ENCODE measurements at regions not wholly inside any gene's neighbourhood (a gene's known extent, or its start where the extent isn't known, plus 50 kb on each side); places are given as distances from the start of the nearest gene placed in this dataset.
"Not testable (repeated sequence)": the region's sequence is repeated elsewhere in the genome, so short reads cannot be mapped to it uniquely, and the experiment has no call there.

DNA sequence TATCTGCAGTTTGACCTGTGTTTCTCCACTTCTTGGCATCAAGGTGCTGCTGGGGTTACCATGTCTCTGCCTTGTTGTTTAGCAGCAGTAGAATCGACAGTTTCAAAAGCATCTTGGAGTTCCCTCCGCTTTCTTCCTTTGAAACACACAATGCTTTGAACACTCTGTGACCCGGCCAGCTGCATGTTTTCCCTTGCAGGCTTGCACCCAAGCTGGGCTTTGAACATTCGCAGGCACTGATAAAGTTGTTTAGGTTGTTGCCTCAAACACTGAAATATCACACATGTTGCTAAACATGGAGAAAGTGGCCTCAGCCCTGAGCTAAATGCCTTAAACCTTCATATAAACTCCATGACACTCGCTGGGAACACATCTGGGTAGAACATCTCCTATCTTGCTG, 251.7 kb downstream of the TSN start:
- in situ Hi-C loops (cut with HindIII; ENCODE audit: low sequenced_read_pairs), result no loop called here

DNA sequence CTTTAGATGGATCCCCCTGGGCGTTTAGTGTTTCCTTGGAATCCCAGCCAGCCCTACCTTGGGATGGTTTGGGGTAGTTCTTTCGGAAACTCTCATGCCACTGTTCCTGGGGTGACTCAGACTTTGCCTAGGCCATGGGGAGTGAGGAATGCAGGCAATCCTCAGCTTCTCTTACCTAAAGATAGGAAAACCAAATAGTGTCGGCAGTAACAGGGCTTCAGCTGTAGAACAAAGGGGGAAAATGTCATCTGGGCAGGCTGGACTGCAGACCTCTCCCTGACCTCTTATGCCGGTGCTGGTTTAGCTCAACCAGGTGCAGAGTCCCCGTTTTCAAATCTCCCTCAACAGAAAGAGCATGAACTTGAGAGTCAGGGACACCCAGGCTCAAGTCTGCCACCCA, 252.1 kb downstream of the TSN start:
- in situ Hi-C loops (cut with HindIII; ENCODE audit: low sequenced_read_pairs), result no loop called here

DNA sequence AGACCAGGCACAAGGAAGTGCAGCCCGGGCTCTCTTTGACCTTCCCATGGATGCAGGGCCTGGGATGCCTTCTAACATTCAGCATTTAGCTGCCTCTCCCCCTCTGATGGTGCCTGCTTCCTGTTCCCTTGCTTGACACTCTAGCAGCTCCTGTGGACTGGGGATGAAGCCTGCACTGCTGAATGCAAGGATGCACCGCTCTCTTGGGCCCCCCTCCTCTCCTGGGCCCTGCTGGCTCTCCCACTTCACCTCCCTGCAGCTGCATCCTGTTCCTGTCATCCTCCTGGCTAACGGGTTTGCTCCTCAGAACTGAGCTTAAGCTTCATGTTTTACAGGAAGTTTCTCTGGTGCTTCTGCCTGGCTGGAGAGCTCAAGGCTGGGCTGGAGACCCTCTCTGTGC, 254.1 kb downstream of the TSN start:
- in situ Hi-C loops (cut with HindIII; ENCODE audit: low sequenced_read_pairs), result no loop called here

DNA sequence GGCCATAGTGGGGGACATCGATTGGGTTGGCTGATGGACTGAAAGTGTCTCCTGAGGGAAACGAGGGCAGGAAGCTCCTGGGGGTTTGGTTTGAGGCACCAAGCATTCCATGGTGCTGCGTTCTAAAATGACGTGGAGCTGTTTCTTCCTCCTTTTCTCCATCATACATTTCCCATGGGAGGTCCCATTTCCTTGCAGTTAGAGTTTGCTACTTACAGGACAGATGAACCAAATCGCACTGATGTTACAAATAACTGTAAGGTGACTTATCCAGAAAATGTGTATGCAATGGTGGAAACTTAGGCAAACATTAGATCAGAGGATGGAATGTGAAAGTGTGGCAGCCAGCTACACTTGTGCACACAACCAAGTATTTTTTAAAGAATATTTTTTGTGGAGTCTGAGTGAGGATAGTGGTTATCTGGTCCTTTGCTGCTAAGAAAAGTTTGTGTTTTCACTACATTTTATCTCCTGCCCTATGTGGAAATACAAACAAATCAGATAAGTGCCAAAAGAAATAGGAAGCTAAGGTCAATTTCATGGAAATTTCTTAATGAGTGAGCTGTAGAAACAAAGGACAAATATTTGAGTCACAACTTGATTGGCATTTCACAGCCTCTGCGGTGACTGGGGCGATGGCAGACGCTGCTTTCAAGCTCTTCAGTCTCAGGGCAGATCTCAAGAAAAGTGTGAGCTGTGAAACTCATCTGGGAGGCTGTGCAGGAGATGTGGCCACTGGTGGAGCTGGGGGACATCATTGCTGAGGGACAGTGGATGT, 256.2 kb downstream of the TSN start:
- in situ Hi-C loops (cut with HindIII; ENCODE audit: low sequenced_read_pairs), result no loop called here

DNA sequence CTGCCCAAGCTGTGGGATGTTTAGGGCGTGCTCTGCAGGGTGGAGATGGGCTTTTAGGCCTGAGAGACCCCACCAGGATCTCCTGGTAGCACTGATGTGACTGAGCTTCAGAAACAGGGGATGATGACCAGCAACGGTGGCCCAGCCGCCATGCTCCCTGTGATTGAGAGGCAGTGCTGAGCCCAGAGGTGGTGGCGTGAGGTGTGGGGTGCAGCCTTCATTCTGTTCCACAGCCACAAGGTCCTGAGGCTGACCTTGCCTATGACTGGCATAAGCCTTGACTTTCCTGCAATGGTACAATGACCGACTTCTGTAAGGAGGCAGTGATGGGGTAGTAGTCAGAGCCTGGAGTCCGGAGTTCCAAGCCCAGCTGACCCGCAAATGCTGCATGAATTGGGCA, 263.3 kb downstream of the TSN start:
- in situ Hi-C loops (cut with HindIII; ENCODE audit: low sequenced_read_pairs), result no loop called here

DNA sequence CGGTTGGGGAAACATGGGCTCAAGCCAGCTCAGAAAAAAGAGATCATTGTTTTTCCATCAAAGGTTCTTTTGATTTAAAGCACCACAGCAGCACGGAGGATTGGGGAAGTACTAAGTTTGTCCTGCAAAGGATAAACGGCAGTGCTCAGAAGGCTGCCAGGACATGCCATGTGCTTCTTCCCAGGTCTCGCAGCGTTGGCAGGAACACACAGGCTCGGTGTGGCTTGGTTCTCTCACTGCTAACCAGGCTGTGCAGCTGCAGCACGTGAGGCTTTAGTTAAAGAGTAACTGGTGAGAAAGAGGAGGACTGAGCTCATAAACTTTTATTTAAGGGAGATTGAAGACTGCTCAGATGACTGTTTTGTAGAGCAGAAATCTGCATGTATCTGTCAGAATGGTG, 264.3 kb downstream of the TSN start:
- in situ Hi-C loops (cut with HindIII; ENCODE audit: low sequenced_read_pairs), result no loop called here

DNA sequence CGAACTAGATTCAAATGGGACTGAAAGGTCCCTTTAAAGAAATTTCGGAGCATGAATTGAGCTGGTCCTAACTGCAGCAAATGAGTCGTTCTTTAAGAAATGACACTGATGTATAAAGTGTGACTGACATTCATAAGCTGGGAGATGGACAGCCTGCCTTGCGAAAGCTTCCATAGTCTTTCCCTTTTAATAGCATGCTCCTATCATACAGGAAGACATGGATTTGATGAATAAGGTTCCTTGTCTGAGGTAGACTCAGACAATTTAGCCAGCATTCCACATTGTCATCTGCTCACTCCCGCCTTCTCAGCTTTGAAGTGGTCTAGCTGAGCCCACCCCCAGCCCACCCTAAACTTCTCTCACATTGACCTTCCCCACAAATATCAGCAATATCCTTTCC, 264.9 kb downstream of the TSN start:
- in situ Hi-C loops (cut with HindIII; ENCODE audit: low sequenced_read_pairs), result no loop called here

DNA sequence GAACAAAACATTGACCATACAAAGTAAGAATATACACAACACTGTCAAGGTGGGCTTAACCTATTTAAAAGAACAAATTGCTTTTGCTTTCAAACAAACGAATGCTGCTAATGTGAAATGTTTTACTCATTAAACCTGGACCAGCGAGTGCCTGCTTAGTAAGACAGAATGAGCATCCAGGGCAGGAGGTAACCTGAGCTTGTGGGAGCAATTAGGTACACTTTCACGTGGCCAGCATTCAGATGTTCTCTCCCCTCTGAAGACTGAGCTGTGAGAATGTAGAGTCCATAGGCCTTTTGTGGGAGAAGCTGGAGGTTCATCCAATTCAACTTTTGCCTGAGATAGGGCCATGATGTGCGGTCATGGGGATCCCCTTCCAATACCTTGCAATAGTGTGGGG, 266.5 kb downstream of the TSN start:
- in situ Hi-C loops (cut with HindIII; ENCODE audit: low sequenced_read_pairs), result no loop called here

DNA sequence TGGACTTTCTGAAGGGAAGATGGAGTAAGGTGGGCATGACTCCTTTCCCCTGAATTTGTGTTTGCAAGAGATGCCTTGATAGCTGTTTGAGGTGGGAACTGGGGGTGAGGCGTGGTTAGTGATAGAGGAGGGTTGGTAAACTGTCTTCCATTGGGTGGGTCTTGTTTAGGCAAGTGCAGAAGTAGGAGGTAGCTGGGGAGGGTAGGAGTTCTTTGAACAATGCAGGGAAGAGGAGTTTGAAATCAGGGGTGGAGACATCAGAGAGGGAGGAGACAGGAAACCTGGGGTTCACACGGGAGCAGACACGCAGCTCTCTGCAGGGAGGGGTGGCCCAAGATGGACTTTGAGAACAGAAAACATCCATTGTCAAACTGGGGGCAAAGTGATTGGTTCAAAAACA, 267.1 kb downstream of the TSN start:
- in situ Hi-C loops (cut with HindIII; ENCODE audit: low sequenced_read_pairs), result no loop called here

DNA sequence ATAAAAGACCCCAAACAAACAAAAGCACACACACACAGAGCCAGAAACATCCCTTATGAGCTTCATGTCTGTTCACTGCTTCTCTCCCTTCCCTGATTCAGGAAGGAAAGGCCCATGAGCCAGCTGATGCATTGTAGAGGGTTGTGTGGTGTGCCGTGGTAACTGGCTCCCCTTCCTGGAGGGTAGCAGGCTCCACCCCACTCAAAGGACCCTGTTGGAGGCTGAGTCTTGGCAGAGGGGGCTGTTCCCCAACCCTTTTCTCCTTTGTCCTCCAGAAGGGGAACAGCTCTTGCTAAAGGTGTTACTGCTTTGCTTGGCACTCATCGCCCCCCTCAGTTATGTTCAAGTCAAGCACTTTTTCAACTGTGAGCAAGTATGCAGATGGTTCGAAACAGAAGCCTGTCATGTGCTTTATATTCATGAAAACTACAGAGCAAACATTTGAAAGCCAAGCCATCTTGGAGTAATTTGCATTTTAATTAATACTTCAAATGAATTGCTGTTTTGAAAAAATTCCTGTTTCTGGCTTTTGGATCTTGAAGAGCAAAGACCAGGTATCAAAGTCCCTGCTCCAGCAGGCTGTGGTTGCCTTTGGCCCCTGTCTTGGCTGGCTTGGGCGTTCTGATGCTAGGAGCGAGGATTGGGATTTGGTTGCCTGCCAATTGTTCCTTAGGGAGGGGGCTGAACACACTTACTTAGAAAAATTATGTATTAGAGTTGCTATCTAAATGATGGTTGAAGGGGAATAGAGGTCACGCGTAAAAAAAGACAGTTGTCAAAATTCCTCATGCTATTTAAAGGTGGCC, 267.8 kb downstream of the TSN start:
- in situ Hi-C loops (cut with HindIII; ENCODE audit: low sequenced_read_pairs), result no loop called here

DNA sequence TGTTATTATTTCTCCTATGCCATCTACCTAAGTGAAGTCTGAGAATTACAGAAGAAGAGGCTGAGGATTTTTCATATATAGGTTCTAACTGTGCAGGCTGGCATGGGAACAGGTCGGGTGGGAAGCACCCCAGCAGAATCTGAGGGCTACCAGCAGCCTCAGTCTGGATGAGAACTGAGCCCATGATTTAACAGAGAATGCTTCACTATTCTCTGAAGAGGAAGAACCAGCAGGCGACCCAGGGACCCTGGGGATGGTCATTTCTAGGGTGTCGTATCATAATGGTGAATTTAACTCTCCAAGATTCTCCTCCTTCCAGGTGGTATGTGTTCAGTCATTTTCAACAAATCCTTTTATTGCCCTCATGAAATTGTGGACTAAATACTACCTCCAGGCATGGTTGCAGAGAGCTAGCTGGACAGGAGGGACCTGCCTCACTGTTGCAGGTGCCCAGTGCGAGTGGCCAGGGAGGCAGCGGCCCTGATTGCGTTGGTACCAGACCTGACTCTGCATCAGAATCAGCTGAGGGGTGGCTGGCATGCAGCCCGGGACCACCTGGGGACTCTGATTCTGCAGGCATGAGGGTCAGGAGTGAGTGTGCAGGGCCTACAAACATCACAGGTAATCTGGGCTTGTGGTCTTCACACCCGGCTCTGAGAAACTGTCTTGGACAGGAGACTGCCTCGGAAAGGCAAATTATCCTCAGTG, 272.2 kb downstream of the TSN start:
- in situ Hi-C loops (cut with HindIII; ENCODE audit: low sequenced_read_pairs), result no loop called here

DNA sequence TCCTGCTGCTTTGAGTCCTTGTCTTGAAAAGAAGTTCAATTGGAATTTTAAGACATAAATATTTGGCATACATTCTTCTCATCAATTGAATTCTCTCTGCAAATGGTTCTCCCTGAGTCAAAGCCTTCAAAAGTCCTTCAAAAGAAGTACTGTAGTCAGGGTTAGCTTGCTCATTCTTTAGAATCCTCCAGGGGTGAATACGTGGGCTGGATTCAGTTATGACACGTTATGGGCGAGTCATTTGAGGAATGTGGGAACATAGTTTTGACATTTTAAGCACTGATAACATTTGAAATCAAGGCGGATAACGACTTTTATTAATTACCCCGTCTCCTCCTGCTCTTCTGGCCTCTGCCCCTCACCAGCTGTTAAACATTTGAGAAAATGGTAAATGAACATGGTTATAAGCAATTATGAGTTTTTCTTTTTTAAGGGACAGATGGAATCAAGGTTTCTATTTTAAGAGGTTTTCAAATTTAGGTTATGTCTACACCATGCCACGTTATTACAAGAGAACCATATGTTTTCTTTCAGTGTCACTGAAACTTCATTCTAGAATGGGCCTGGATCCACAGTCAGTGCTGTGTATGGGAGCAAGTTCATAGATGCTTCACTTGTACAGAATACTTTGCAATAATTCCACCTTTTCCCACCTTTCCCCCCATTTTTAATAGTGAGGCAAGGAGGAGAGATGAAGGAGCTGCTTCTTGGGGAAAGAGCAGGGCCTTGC, 273.1 kb downstream of the TSN start:
- in situ Hi-C loops (cut with HindIII; ENCODE audit: low sequenced_read_pairs), result no loop called here

DNA sequence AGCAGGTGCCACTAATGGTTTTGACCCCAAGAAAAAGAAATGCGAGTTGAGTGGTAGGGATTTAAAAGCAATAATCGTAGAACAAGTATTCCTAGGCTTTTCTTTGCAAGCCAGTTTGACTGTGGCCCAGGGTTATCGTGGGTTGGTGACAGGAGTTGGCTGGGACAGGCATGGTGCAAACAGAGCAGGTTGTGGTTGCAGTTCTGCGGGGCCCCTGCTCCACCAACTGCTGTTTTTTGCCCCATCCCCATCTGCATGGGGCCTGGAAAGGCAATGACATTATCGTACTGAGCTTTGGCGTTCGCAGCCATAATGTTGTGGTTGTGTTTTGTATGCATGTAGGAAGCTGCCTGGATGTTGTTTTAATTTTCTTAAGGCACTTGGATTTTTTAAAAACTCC, 274.0 kb downstream of the TSN start:
- in situ Hi-C loops (cut with HindIII; ENCODE audit: low sequenced_read_pairs), result no loop called here

DNA sequence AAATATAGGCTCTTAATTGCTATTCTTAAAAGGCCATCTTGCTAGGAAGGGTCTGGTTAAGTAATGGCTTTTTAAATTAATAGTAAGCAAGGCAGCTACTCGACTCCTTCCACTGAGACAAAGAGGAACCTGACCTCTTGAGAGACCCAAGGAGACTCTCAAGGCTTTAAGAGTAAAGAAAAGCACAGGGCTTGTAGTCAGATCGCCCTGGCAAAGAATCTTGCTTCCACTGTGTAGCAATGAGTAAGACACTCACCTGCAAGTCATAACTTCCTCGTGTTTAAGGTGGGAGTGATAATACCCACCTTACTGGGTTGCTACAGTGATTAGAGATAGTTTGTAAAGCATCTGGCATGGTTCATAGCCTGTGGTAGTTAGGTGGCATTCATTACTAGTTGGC, 274.5 kb downstream of the TSN start:
- in situ Hi-C loops (cut with HindIII; ENCODE audit: low sequenced_read_pairs), result no loop called here

DNA sequence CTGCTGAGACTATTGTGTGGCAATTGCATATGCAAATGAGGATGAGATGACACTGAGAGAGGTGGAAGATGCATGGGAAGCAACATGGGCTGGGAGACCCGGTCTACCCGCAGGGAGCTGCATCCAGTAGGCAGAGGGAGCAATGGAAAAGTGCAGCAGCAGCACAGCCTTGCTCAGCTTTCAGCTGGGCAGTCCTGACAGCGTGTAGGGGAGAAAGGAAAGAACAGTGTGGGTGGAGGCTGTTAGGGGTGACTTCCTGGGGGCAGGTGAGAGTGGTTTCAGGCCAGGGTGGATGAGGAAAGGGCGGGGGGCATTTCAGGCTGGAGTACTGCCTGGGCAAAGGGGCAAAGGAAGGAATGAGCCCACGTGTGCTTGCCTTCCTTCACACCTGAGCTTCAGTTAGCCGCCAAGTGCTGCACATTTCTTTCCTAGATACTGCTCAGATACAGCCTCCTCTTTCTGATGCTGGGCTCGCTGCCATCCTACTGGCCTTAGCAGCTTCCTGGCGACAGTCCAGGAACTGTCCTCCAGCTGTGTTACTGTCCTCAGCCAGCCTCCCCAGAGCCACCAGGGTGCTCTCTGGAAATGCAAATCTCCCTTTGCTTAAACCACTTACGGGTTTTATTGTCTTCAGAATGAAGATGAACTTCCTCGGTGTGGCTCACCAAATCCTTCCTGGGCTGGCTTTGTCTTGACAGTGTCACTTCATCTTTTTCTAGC, 276.3 kb downstream of the TSN start:
- in situ Hi-C loops (cut with HindIII; ENCODE audit: low sequenced_read_pairs), result no loop called here

DNA sequence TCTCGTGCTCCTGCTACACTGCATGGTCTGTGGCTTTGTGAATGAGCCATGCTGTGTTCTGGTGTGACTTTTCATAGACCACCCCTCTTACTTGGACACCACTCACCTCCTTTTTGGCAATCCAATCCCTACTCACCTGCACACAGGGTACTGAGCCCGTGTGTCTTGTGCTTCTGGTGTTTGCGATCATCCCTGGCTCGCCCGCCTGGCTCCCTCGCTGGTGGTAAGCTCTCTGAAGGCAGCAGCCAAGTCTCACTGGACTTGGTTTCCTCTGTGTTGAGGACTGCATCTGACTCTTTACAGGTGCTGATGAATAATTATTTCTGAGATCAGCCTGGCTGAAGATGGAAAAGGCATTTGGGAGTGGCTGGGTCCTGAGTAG, 276.8 kb downstream of the TSN start:
- in situ Hi-C loops (cut with HindIII; ENCODE audit: low sequenced_read_pairs), result no loop called here

DNA sequence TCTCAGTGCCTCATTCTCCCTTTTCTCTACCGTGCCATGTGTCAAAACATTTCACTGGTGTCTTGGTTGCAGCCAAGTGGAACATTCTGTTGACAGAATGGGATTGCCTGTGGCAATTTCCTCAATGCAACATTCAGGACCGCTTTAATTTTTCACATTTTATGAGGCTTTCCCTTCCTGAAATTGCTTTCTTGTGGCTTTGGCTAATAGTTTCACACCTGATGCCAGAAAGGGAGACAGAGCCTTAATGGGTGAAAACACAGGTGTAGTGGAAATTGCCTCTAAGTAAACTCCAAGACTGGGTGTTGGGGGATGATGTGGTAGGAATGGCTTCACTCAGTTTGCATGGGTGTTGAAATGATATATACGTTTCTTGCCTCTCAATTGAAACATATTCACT, 278.3 kb downstream of the TSN start:
- in situ Hi-C loops (cut with HindIII; ENCODE audit: low sequenced_read_pairs), result no loop called here

DNA sequence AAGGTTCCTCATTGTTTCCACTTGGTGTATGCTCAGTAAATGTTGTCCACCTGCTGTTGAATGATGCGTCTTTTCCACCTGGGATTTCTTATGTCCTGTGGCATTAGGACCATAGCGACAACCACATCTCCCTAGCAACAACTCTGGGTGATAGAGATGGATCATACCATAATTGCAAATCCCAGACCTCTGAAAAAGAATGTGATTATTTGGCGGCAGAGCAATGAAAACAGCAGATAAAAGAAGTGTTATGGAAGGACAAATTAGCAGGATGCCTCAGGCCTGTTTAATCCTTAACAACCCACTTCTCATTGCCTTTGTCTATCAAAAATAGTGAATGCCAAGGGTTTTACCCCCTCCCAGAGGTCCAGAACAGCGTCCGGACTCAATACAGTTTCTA, 278.9 kb downstream of the TSN start:
- in situ Hi-C loops (cut with HindIII; ENCODE audit: low sequenced_read_pairs), result no loop called here

DNA sequence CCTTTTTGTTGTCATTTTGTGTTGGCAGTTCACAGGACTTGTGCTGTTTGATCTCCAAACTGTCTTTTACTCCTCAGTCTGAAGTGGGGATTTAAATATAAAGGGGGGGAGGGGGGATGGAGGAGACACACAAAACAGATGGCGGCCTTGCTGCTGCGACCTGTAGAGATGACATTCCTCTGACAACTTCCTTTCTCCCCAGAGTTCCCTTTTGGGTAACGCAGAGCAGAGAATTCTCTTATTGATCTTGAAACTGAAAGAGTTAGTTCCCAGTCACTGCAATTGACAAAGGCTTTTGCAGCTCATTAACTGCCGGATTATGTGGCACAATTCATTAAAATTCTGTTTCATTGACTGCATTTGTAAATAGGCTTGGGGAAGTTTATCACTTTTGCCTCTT, 279.3 kb downstream of the TSN start:
- in situ Hi-C loops (cut with HindIII; ENCODE audit: low sequenced_read_pairs), result no loop called here

DNA sequence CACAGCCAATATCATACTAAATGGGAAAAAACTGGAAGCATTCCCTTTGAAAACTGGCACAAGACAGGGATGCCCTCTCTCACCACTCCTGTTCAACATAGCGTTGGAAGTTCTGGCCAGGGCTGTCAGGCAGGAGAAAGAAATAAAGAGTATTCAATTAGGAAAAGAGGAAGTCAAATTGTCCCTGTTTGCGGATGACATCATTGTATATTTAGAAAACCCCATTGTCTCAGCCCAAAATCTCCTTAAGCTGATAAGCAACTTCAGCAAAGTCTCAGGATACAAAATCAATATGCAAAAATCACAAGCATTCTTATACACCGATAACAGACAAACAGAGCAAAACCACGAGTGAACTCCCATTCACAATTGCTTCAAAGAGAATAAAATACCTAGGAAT, 283.4 kb downstream of the TSN start:
- in situ Hi-C loops (cut with HindIII; ENCODE audit: low sequenced_read_pairs), result not testable (repeated sequence)

DNA sequence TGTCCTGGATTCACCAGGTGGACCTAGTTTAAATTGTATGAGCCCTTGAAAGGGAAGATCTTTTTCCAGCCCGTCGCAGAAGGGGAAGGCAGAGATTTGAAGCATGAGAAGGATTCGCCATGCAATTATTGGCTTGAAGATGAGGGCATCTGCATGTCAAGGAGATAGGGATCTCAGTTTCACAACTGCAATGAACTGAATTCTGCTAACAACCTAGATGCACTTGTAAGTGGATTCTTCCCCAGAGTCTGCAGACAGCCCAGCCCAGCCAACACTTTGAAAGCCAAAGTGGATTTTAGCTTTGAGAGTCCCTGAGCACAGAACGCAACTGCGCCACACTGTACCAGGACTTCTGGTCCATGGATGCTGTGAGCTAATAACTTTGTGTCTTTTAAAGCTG, 286.0 kb downstream of the TSN start:
- in situ Hi-C loops (cut with HindIII; ENCODE audit: low sequenced_read_pairs), result no loop called here

Data from endothelial cell of hepatic sinusoid (primary cell).